HepG2 (cell line): ENCODE measurements at regions not wholly inside any gene's neighbourhood (a gene's known extent, or its start where the extent isn't known, plus 50 kb on each side); places are given as distances from the start of the nearest gene placed in this dataset.

ENCODE experiments used
- ATAC-seq: fragments of 200-7000 bp; cut with Tn5 transposase; 3 replicates; pipeline ENCODE4 v1.9.1; 2020; ENCODE audit warnings: mild to moderate bottlenecking, moderate library complexity
- BruUV-seq: library from RNA; stranded (reverse); fragments of 400-500 nt; replicated peaks from 2 replicates; lab custom pipeline; 2021; lab: Mats Ljungman, UMichigan
- CTCF ChIA-PET: fragments of 300-600 bp; formaldehyde crosslinking; extraction: SDS; loops from one replicate; lab custom pipeline; 2021; ENCODE audit warnings: low total read pairs, inconsistent platforms, low intra/inter-chr PET ratio; lab: Yijun Ruan, JAX
- POLR2A ChIA-PET: fragments of 350-600 bp; sonication (Branson Sonifier 250); formaldehyde crosslinking; loops from one replicate; lab custom pipeline; 2020; ENCODE audit warnings: antibody characterized with exemption, inconsistent platforms; lab: Yijun Ruan, JAX
- DNase-seq: peaks from one replicate; pipeline ENCODE4 v3.0.0-alpha.2; 2015; ENCODE audit warnings: low spot score
- FAIRE-seq: peaks from 3 replicates; lab custom pipeline; 2011; peaks lifted over from hg19 to GRCh38; lab: Jason Lieb, UNC
- H2AFZ ChIP-seq: one replicate; pipeline ENCODE4 v1.6.1; 2011; ENCODE audit warnings: low read length, inconsistent platforms
- H3K27ac ChIP-seq: fragments of 300-600 bp; 3 replicates; pipeline ENCODE4 v1.8.0; 2011; ENCODE audit warnings: mixed run types, mild to moderate bottlenecking, mixed read lengths, low read length, inconsistent platforms; ENCODE audit not compliant: insufficient read depth; ENCODE audit errors: extremely low read length
- H3K27me3 ChIP-seq, 2 experiments: fragments of 200-600 bp in 1 of 2; 2 replicates in 1 of 2; 3 replicates in 1 of 2; pipeline versions ENCODE4 v1.6.0 to v1.8.0; 2011; ENCODE audit warnings: low read length in 2 of 2, mild to moderate bottlenecking in 2 of 2, moderate library complexity in 2 of 2, inconsistent platforms in 1 of 2; ENCODE audit not compliant: insufficient read depth in 2 of 2, control insufficient read depth in 1 of 2
- H3K36me3 ChIP-seq, 2 experiments: fragments of 200-600 bp in 1 of 2; replicated peaks in 1 of 2; 2 replicates in 1 of 2; 3 replicates in 1 of 2; pipeline versions ENCODE4 v1.5.1 to v1.8.0; 2011; ENCODE audit warnings: low read length in 2 of 2, inconsistent platforms in 1 of 2; ENCODE audit not compliant: insufficient read depth in 2 of 2, control insufficient read depth in 1 of 2
- H3K4me1 ChIP-seq: 2 replicates; pipeline ENCODE4 v1.5.1; 2012; ENCODE audit warnings: low read length, inconsistent platforms; ENCODE audit not compliant: insufficient read depth
- H3K4me2 ChIP-seq: 2 replicates; pipeline ENCODE4 v1.6.0; 2011; ENCODE audit warnings: low read depth, low read length, inconsistent platforms
- H3K4me3 ChIP-seq, 3 experiments: fragments of 200-600 bp in 1 of 3; sonication (generic), shearing (Covaris generic) in 1 of 3; replicated peaks in 1 of 3; 2 replicates each; pipeline ENCODE4 v1.5.1; 2011 to 2016; ENCODE audit warnings: low read length in 3 of 3, inconsistent platforms in 2 of 3, low read depth in 2 of 3, mild to moderate bottlenecking in 2 of 3, control low read depth in 1 of 3, mixed read lengths in 1 of 3; ENCODE audit not compliant: insufficient read depth in 1 of 3
- H3K79me2 ChIP-seq: one replicate; pipeline ENCODE4 v1.6.1; 2011; ENCODE audit warnings: low read length, inconsistent platforms; ENCODE audit not compliant: insufficient read depth
- H3K9ac ChIP-seq: 2 replicates; pipeline ENCODE4 v1.6.0; 2011; ENCODE audit warnings: mild to moderate bottlenecking, low read depth, low read length, inconsistent platforms; ENCODE audit not compliant: insufficient read depth
- H3K9me3 ChIP-seq: 2 replicates; pipeline ENCODE4 v1.5.1; 2012; ENCODE audit warnings: mild to moderate bottlenecking, low read length
- H4K20me1 ChIP-seq: 2 replicates; pipeline ENCODE4 v1.6.0; 2011; ENCODE audit warnings: inconsistent platforms, mild to moderate bottlenecking, low read length, moderate library complexity; ENCODE audit not compliant: insufficient read depth
- HIC2 ChIP-seq: sonication (generic); formaldehyde crosslinking; IDR thresholded peaks from 2 replicates; pipeline ENCODE4 v1.9.0; 2022; ENCODE audit warnings: low read depth, missing genetic modification reagents
- MBNL3 ChIP-seq: fragments of 250-450 bp; sonication (Bioruptor Pico); conservative IDR thresholded peaks from 2 replicates; pipeline ENCODE4 v1.8.0; 2022; ENCODE audit warnings: mild to moderate bottlenecking, inconsistent platforms
- MIER3 ChIP-seq: IDR thresholded peaks from 2 replicates; pipeline ENCODE4 v1.6.1; 2016; ENCODE audit warnings: missing compliant biosample characterization, borderline replicate concordance
- MTF1 ChIP-seq: sonication (generic); formaldehyde crosslinking; IDR thresholded peaks from 2 replicates; pipeline ENCODE4 v1.5.0; 2020; ENCODE audit warnings: missing genetic modification reagents
- NCOA2 ChIP-seq: sonication (generic); formaldehyde crosslinking; IDR thresholded peaks from 2 replicates; pipeline ENCODE4 v1.8.0; 2022; ENCODE audit warnings: inconsistent platforms
- USF2 ChIP-seq, 2 experiments: sonication (generic) in 1 of 2; formaldehyde crosslinking in 1 of 2; IDR thresholded peaks; 2 replicates each; pipeline versions ENCODE4 v1.5.1 to v1.6.1; 2011 to 2020; ENCODE audit warnings: borderline replicate concordance in 1 of 2, low read depth in 1 of 2, low read length in 1 of 2, mild to moderate bottlenecking in 1 of 2, missing genetic modification reagents in 1 of 2, moderate library complexity in 1 of 2
- ZBTB8A ChIP-seq: sonication (generic); formaldehyde crosslinking; IDR thresholded peaks from 2 replicates; pipeline ENCODE4 v1.4.0; 2020; ENCODE audit warnings: mild to moderate bottlenecking, low read depth, missing genetic modification reagents, borderline replicate concordance
- ZMYM2 ChIP-seq: sonication (generic); formaldehyde crosslinking; IDR thresholded peaks from 2 replicates; pipeline ENCODE4 v1.8.0; 2022; ENCODE audit warnings: mild to moderate bottlenecking, missing genetic modification reagents
- ZNF12 ChIP-seq: sonication (generic); formaldehyde crosslinking; IDR thresholded peaks from 2 replicates; pipeline ENCODE4 v1.5.0; 2020; ENCODE audit warnings: missing genetic modification reagents
- ZNF24 ChIP-seq: fragments of 450-650 bp; IDR thresholded peaks from 2 replicates; pipeline ENCODE4 v1.6.1; 2017; ENCODE audit warnings: antibody characterized with exemption, mild to moderate bottlenecking
- ZNF251 ChIP-seq: sonication (generic); formaldehyde crosslinking; IDR thresholded peaks from 2 replicates; pipeline ENCODE4 v1.9.0; 2021; ENCODE audit warnings: mild to moderate bottlenecking, missing genetic modification reagents
- ZNF550 ChIP-seq: sonication (generic); formaldehyde crosslinking; IDR thresholded peaks from 2 replicates; pipeline ENCODE4 v1.4.0; 2020; ENCODE audit warnings: mild to moderate bottlenecking, missing genetic modification reagents, borderline replicate concordance
- ZNF652 ChIP-seq: IDR thresholded peaks from 2 replicates; pipeline ENCODE4 v1.6.1; 2016; ENCODE audit warnings: low read depth, borderline replicate concordance
- ZNF703 ChIP-seq: sonication (generic); formaldehyde crosslinking; IDR thresholded peaks from 2 replicates; pipeline ENCODE4 v1.5.1; 2020; ENCODE audit warnings: missing genetic modification reagents, mild to moderate bottlenecking, moderate library complexity, borderline replicate concordance
- ZNF777 ChIP-seq: sonication (generic); formaldehyde crosslinking; IDR thresholded peaks from 2 replicates; pipeline ENCODE4 v1.4.0; 2020; ENCODE audit warnings: missing genetic modification reagents
- ZNF780A ChIP-seq: sonication (generic); formaldehyde crosslinking; IDR thresholded peaks from 2 replicates; pipeline ENCODE4 v1.8.0; 2022; ENCODE audit warnings: mild to moderate bottlenecking, missing genetic modification reagents, moderate library complexity
- in situ Hi-C: cut with HindIII; loops from 2 replicates; pipeline ENCODE4 v1.10.0; 2017; ENCODE audit warnings: low pct_unique_long_range_greater_than_20kb; ENCODE audit not compliant: extremely low pct_ligation_motif_present
- intact Hi-C: fragments of 100-400 bp; cut with micrococcal nuclease; formaldehyde crosslinking; loops from one replicate; pipeline ENCODE4 v1.10.0; 2022; ENCODE audit not compliant: unreplicated experiment

DNA sequence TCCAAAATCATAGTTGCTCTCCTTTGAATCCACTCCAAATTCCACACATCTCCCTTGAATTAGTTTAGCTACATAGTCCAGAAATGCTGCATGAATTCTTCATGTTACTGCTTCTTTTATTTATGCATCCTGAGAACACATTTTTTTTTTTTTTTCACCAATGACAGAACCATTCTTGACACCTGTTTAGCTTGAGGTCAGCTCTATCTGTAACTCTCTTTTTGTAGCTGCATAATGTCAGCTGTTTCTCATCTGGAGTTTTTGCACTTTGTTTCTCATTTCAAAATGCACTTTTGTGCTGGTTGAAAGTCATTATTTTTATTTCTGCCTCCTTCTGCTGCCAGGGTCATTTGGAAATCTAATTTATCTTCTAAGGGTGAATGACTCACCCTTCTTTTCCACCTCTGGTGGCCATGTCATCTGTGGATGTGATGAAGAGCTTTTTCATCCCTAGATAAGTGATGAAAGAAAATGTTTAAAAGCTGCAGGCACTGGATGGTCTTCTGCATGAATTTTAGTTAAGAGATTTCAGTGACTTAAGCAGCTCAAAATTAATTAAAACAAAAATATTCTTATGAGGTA is 93.7 kb downstream of the JRKL start:
- no peaks in the 10 kb centered on the region for H4K20me1 ChIP-seq
- TF ChIP-seq NCOA2 (no peak), ZNF777 (CRISPR knock-in tag) (no peak), HIC2 (CRISPR knock-in tag) (no peak), MBNL3 (CRISPR knock-in tag) (no peak), ZNF251 (CRISPR knock-in tag) (no peak), ZNF12 (CRISPR knock-in tag) (no peak), ZMYM2 (CRISPR knock-in tag) (no peak), ZBTB8A (no peak)
- TF ChIP-seq, all 625 proteins: peak for 0
- CTCF ChIA-PET: no interaction called here
- no peak overlapping the region for H3K4me3 ChIP-seq
- no peak for FAIRE-seq
- H3K4me2 ChIP-seq: no peak overlapping the region
- POLR2A ChIA-PET: no interaction called here
- intact Hi-C loops (no loop called here), in situ Hi-C loops (no loop called here)
- H3K79me2 ChIP-seq: no peaks in the 10 kb centered on the region
- H3K4me1 ChIP-seq: peaks cover 16% of the 10 kb centered on the region
- no peaks in the 10 kb centered on the region for H3K36me3 ChIP-seq
- no TSS peak for BruUV-seq
- no peak for ATAC-seq
- no peaks in the 10 kb centered on the region for H3K27me3 ChIP-seq
- no peak overlapping the region for H3K27ac ChIP-seq
- H3K9ac ChIP-seq: no peak overlapping the region
- no peak overlapping the region for H2AFZ ChIP-seq
- DNase-seq: no peak
- H3K9me3 ChIP-seq: no peaks in the 10 kb centered on the region

DNA sequence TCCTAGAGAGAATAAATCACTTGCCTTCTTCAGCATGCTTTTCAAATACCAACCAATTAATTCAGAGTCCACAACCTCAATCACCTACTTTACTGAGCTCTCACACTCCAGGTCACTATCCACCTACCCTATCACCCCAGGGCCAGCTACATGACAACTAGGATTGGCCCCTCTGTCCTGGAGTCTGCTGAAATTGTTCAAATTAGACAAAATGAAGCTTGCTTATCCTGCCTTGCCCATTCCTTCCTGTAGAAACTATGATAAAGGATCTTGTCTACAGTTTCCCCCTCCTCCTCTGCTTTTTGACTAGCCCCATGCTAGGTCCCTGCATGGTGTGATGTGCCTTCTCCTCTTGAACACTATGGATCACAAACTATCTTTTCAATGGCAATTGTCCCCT is 94.5 kb downstream of the JRKL start:
- ATAC-seq: no peak
- BruUV-seq: no TSS peak
- H4K20me1 ChIP-seq: no peaks in the 10 kb centered on the region
- DNase-seq: no peak
- intact Hi-C loops: no loop called here
- no peak overlapping the region for H3K4me3 ChIP-seq
- TF ChIP-seq ZNF550 (no peak), ZNF652 (no peak), ZNF703 (no peak), MTF1 (CRISPR knock-in tag) (no peak), USF2 (IDR thresholded peaks at IDR 0.05; ENCODE audit: low read depth, low read length) (no peak), USF2 (CRISPR knock-in tag; IDR thresholded peaks at IDR 0.05; ENCODE audit: borderline replicate concordance) (no peak), ZNF24 (no peak), ZNF780A (no peak), MIER3 (no peak)
- TF ChIP-seq, all 625 proteins: peak for 0
- FAIRE-seq: no peak
- Histone ChIP-seq H3K79me2 (no peaks in the 10 kb centered on the region), H3K9ac (no peak overlapping the region), H3K27ac (no peak overlapping the region), H3K4me1 (peaks cover 16% of the 10 kb centered on the region), H2AFZ (no peak overlapping the region), H3K4me2 (no peak overlapping the region), H3K27me3 (no peaks in the 10 kb centered on the region), H3K36me3 (no peaks in the 10 kb centered on the region), H3K9me3 (no peaks in the 10 kb centered on the region)
- ChIA-PET POLR2A (no interaction called here), CTCF (no interaction called here)
- in situ Hi-C loops: no loop called here
